OCI-LY7 (cell line): ENCODE measurements at regions not wholly inside any gene's neighbourhood (a gene's known extent, or its start where the extent isn't known, plus 50 kb on each side); places are given as distances from the start of the nearest gene placed in this dataset.

Source experiments
- BruUV-seq: library from RNA; stranded (reverse); fragments of 400-500 nt; replicated peaks from 2 replicates; lab custom pipeline; 2021; lab: Mats Ljungman, UMichigan
- CTCF ChIA-PET: fragments of 300-600 bp; sonication (Branson Sonifier 250); formaldehyde crosslinking; loops from one replicate; lab custom pipeline; 2022; ENCODE audit warnings: antibody characterized with exemption; ENCODE audit not compliant: unreplicated experiment; lab: Charles Lee
- POLR2A ChIA-PET: fragments of 300-600 bp; sonication (Branson Sonifier 250); formaldehyde crosslinking; loops from one replicate; lab custom pipeline; 2022; ENCODE audit warnings: antibody characterized with exemption; lab: Charles Lee
- DNase-seq: peaks from one replicate; pipeline ENCODE4 v3.0.0-alpha.2; 2015; ENCODE audit warnings: low spot score
- H2AFZ ChIP-seq: fragments of 200-600 bp; sonication (generic), shearing (Covaris generic); 2 replicates; pipeline ENCODE4 v1.6.1; 2014; ENCODE audit warnings: mild to moderate bottlenecking, antibody characterized with exemption, low read length, moderate library complexity
- H3K27ac ChIP-seq: fragments of 200-600 bp; sonication (generic); 2 replicates; pipeline ENCODE4 v1.5.1; 2014; ENCODE audit warnings: mixed run types, low read depth, mild to moderate bottlenecking, moderate library complexity, low read length, inconsistent platforms; ENCODE audit not compliant: poor library complexity, severe bottlenecking
- H3K36me3 ChIP-seq: fragments of 200-600 bp; sonication (generic); 2 replicates; pipeline ENCODE4 v1.6.1; 2014; ENCODE audit warnings: mild to moderate bottlenecking, antibody characterized with exemption, low read length, moderate library complexity, mixed read lengths; ENCODE audit not compliant: insufficient read depth
- H3K4me1 ChIP-seq: fragments of 200-600 bp; sonication (generic); 2 replicates; pipeline ENCODE4 v1.5.1; 2014; ENCODE audit warnings: mild to moderate bottlenecking, low read length; ENCODE audit not compliant: insufficient read depth, poor library complexity, severe bottlenecking
- H3K4me2 ChIP-seq: fragments of 200-600 bp; sonication (generic); 2 replicates; pipeline ENCODE4 v1.6.1; 2014; ENCODE audit warnings: mild to moderate bottlenecking, low read length
- H3K4me3 ChIP-seq: fragments of 200-600 bp; sonication (generic); 2 replicates; pipeline ENCODE4 v1.5.1; 2014; ENCODE audit warnings: mild to moderate bottlenecking, low read depth, low read length; ENCODE audit not compliant: poor library complexity, severe bottlenecking
- H3K79me2 ChIP-seq: fragments of 200-600 bp; sonication (generic); 2 replicates; pipeline ENCODE4 v1.6.1; 2016; ENCODE audit warnings: low read depth, mild to moderate bottlenecking, low read length, moderate library complexity, mixed read lengths; ENCODE audit not compliant: insufficient read depth
- H3K9me2 ChIP-seq: fragments of 200-600 bp; sonication (generic); 2 replicates; pipeline ENCODE4 v1.6.1; 2016; ENCODE audit warnings: mild to moderate bottlenecking, low read length, mixed read lengths; ENCODE audit not compliant: insufficient read depth
- H3K9me3 ChIP-seq: fragments of 200-600 bp; sonication (generic); 2 replicates; pipeline ENCODE4 v1.6.1; 2014; ENCODE audit warnings: mild to moderate bottlenecking, mixed run types, low read length, mixed read lengths
- H4K20me1 ChIP-seq: fragments of 200-600 bp; sonication (generic); 2 replicates; pipeline ENCODE4 v1.6.1; 2014; ENCODE audit warnings: mild to moderate bottlenecking, antibody characterized with exemption, low read length, moderate library complexity, mixed read lengths; ENCODE audit not compliant: insufficient read depth
- EZH2phosphoT487 ChIP-seq: fragments of 200-600 bp; sonication (generic); IDR thresholded peaks from 2 replicates; pipeline ENCODE4 v1.6.1; 2018; ENCODE audit warnings: low read depth, borderline replicate concordance, mild to moderate bottlenecking, mixed run types, antibody characterized with exemption, low read length, moderate library complexity, mixed read lengths
- intact Hi-C: fragments of 100-400 bp; cut with micrococcal nuclease; formaldehyde crosslinking; loops from one replicate; pipeline ENCODE4 v1.10.0; 2022; ENCODE audit not compliant: unreplicated experiment
- TF ChIP-seq, protein P1 (sequence below): fragments of 200-600 bp; sonication (generic); conservative IDR thresholded peaks from 2 replicates; pipeline ENCODE4 v1.5.1; 2014; ENCODE audit warnings: mild to moderate bottlenecking, antibody characterized with exemption, low read length, moderate library complexity, mixed read lengths

DNA sequence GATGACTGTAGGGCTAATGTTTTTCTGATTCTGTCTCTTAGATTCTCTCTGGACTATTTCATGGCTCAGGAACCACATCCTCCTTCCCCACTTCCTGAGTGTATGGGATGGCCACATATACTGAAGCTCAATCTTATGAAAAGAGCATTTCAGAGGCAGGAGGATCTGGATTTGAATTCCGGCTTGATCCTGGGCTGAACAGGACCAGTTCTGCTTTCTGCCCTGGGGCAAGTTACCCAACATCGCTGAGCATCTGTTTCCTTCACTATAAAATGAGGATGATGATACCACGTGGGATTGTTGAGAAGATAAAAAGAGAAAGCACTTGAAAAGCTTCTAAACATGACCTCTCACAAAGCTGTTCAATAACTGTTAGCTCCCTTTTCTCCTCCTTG, 168.4 kb upstream of the TNFAIP3 start:
- Histone ChIP-seq H3K27ac (no peak overlapping the region), H3K4me2 (peak overlapping the region; percentile 21; the same call in 1 of the 2 replicates), H3K4me3 (no peak overlapping the region), H2AFZ (no peak overlapping the region; the same call in 1 of the 2 replicates), H3K4me1 (peaks cover 10% of the 10 kb centered on the region), H3K9me3 (no peaks in the 10 kb centered on the region), H3K36me3 (no peaks in the 10 kb centered on the region), H3K79me2 (no peaks in the 10 kb centered on the region), H3K9me2 (no peaks in the 10 kb centered on the region), H4K20me1 (no peaks in the 10 kb centered on the region)
- TF ChIP-seq, protein P1, sequence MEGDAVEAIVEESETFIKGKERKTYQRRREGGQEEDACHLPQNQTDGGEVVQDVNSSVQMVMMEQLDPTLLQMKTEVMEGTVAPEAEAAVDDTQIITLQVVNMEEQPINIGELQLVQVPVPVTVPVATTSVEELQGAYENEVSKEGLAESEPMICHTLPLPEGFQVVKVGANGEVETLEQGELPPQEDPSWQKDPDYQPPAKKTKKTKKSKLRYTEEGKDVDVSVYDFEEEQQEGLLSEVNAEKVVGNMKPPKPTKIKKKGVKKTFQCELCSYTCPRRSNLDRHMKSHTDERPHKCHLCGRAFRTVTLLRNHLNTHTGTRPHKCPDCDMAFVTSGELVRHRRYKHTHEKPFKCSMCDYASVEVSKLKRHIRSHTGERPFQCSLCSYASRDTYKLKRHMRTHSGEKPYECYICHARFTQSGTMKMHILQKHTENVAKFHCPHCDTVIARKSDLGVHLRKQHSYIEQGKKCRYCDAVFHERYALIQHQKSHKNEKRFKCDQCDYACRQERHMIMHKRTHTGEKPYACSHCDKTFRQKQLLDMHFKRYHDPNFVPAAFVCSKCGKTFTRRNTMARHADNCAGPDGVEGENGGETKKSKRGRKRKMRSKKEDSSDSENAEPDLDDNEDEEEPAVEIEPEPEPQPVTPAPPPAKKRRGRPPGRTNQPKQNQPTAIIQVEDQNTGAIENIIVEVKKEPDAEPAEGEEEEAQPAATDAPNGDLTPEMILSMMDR: no peak
- TF ChIP-seq EZH2phosphoT487: no peak
- POLR2A ChIA-PET: interaction anchor here (0.6 to 1.6 kb wide), 13 partner anchors 8 to 344 kb away, joined by 3 to 5 read pairs (median 3); no protein-coding TSS in a partner anchor
- no TSS peak for BruUV-seq
- intact Hi-C loops: no loop called here
- DNase-seq: no peak
- CTCF ChIA-PET: interaction anchor here (0.7 to 1.0 kb wide), 2 partner anchors 233 to 377 kb away, joined by 3 read pairs; no protein-coding TSS in a partner anchor

DNA sequence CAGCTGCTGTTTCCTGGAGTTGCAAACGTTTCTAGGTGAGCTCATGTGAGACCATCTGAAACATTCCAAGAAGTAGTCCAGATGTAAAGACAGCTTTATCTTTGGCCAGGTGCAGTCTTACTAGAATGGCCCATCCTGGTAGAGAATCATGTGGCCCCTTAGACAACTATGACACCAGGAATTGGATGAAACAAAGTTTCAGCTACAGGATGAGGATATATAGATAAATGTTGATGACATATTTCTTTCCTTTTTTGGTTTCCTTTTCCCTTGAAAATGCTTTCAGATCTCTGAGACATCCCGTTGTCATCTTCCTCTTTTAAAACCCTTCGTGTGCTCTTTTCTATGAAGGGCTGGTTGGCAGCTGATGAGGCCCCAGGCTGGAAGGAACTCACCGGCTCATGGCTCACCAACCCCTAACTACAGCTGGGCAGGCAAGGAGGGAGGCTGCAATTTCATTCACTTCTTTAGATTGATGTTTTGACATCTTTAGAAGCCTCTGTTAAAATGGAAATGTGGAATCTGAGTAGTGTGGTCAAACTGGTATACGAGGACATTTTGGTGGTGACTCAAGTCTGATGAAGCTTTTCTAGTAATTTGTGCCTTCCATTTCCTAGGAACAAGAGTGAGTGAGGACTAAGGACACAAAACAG, 167.9 kb upstream of the TNFAIP3 start:
- Histone ChIP-seq H2AFZ (no peak overlapping the region; the same call in 1 of the 2 replicates), H3K4me2 (peak overlapping the region; percentile 21; the same call in 1 of the 2 replicates), H3K79me2 (no peaks in the 10 kb centered on the region), H3K9me2 (no peaks in the 10 kb centered on the region), H4K20me1 (no peaks in the 10 kb centered on the region), H3K4me1 (peaks cover 10% of the 10 kb centered on the region), H3K36me3 (no peaks in the 10 kb centered on the region), H3K9me3 (no peaks in the 10 kb centered on the region), H3K27ac (no peak overlapping the region), H3K4me3 (no peak overlapping the region)
- ChIA-PET POLR2A (interaction anchor here (0.6 to 1.6 kb wide), 14 partner anchors 8 to 443 kb away, joined by 3 to 10 read pairs (median 3); no protein-coding TSS in a partner anchor), CTCF (interaction anchor here (0.7 to 1.0 kb wide), 2 partner anchors 233 to 377 kb away, joined by 3 read pairs; no protein-coding TSS in a partner anchor)
- TF ChIP-seq EZH2phosphoT487: no peak
- DNase-seq: no peak
- intact Hi-C loops: no loop called here
- BruUV-seq: no TSS peak

DNA sequence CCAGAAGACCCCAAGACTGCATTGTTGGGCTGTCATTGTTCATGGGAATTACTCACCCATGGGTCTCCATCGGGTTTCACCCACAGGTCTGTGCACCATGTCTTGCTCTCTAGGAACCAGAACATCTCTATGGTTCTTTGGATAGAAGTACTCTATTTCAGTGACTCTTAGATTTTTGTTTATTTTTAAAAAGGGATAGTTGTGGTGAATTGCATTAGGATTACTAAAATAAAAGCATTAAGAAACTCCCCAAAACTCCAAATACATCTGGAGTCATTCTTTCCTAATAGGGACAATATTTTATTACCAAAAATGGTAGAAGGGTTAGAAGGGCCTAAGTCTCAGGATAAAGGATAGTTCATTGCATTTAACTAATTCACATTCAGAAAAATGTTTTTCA, 166.9 kb upstream of the TNFAIP3 start:
- H3K4me2 ChIP-seq: no peak overlapping the region
- TF ChIP-seq EZH2phosphoT487: no peak
- TF ChIP-seq, protein P1: no peak
- no peaks in the 10 kb centered on the region for H3K79me2 ChIP-seq
- intact Hi-C loops: no loop called here
- no peak overlapping the region for H3K27ac ChIP-seq
- no peaks in the 10 kb centered on the region for H4K20me1 ChIP-seq
- H3K36me3 ChIP-seq: no peaks in the 10 kb centered on the region
- H3K4me3 ChIP-seq: no peak overlapping the region
- ChIA-PET POLR2A (interaction anchor here (1.6 kb wide), 1 partner anchor 9 kb away, joined by 5 read pairs; no protein-coding TSS in a partner anchor), CTCF (no interaction called here)
- no peaks in the 10 kb centered on the region for H3K9me3 ChIP-seq
- H3K9me2 ChIP-seq: no peaks in the 10 kb centered on the region
- peaks cover 13% of the 10 kb centered on the region for H3K4me1 ChIP-seq
- no TSS peak for BruUV-seq
- H2AFZ ChIP-seq: no peak overlapping the region
- no peak for DNase-seq
